PFSK-1 (cell line): ENCODE measurements at regions not wholly inside any gene's neighbourhood (a gene's known extent, or its start where the extent isn't known, plus 50 kb on each side); places are given as distances from the start of the nearest gene placed in this dataset.

Experiments
- FOXP2 ChIP-seq: optimal IDR thresholded peaks from 2 replicates; pipeline ENCODE3; 2011; ENCODE audit warnings: borderline replicate concordance, control low read depth, inconsistent platforms; ENCODE audit not compliant: insufficient read depth; ENCODE audit errors: extremely low read length, extremely low read depth
- POLR2AphosphoS5 ChIP-seq: IDR thresholded peaks from 2 replicates; pipeline ENCODE4 v1.6.1; 2012; ENCODE audit warnings: low read depth, mild to moderate bottlenecking, control low read depth, low read length, moderate library complexity
- REST ChIP-seq, 2 experiments: IDR thresholded peaks; 2 replicates each; pipeline versions ENCODE4 v1.6.1 to v1.8.0; 2011 to 2012; ENCODE audit warnings: low read depth in 2 of 2, low read length in 2 of 2, control low read depth in 1 of 2, inconsistent platforms in 1 of 2, mild to moderate bottlenecking in 1 of 2, moderate library complexity in 1 of 2; ENCODE audit not compliant: insufficient read depth in 1 of 2
- SIN3A ChIP-seq: IDR thresholded peaks from 2 replicates; pipeline ENCODE4 v1.6.1; 2012; ENCODE audit warnings: mild to moderate bottlenecking, low read length, moderate library complexity, borderline replicate concordance; ENCODE audit not compliant: insufficient read depth
- TAF1 ChIP-seq: IDR thresholded peaks from 2 replicates; pipeline ENCODE4 v1.6.1; 2012; ENCODE audit warnings: low read length, control low read depth, borderline replicate concordance; ENCODE audit not compliant: insufficient read depth

DNA sequence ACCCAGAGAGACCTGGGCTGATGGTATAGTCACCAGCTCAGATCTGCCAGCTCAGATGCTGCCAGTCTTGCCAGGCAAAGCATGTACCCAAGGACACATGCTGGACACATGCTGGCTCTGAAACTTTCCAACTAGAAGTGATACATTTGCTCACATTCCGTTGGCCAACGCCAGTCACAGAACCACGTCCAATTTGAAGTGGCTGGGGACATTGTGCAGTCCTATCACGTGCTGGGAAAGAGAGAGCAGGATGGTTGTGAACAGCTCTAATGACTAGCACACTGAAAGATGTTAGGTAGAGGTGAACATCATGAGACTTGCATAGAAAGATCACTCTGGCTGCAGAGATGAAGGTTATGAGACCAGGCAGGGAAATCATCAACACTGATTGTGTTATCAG, 308.5 kb upstream of the ROPN1 start:
- TF ChIP-seq POLR2AphosphoS5 (no peak), REST (IDR thresholded peaks at IDR 0.05; ENCODE audit: insufficient read depth in 1 of 2, low read depth in 2 of 2, low read length in 2 of 2) (no peak), TAF1 (no peak), SIN3A (no peak), FOXP2 (no peak)

- no peak for TF ChIP-seq SIN3A
- no peak for TF ChIP-seq TAF1
- TF ChIP-seq POLR2AphosphoS5 = no peak
- no peak for TF ChIP-seq REST (IDR thresholded peaks at IDR 0.05; ENCODE audit: insufficient read depth in 1 of 2, low read depth in 2 of 2, low read length in 2 of 2)
- no peak for TF ChIP-seq FOXP2
These were observed 311.5 kb upstream of the ROPN1 start for GRCh38 chr3:124303305-124303910.

- TF ChIP-seq POLR2AphosphoS5 (no peak), SIN3A (no peak), FOXP2 (no peak), TAF1 (no peak), REST (IDR thresholded peaks at IDR 0.05; ENCODE audit: insufficient read depth in 1 of 2, low read depth in 2 of 2, low read length in 2 of 2) (no peak)
These were observed 314.7 kb upstream of the ROPN1 start for GRCh38 chr3:124306665-124307064.

DNA sequence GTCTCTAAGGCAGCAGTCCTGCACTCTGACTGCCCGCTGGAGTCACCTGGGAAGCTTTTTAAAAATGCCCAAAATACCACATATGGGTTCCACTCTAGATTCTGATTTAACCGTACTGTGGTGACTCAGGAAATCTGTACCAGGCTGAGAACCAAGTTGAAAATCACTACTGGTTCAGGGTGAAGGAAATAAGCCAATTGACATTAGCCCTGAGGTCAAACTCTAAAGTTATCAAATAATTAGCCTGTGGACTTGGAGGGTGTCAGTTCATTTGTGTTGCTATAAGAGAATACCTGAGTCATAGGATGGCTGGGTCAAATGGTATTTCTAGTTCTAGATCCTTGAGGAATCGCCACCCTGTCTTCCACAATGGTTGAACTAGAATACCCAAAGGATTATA, 321.7 kb upstream of the ROPN1 start:
- TF ChIP-seq SIN3A (no peak), REST (IDR thresholded peaks at IDR 0.05; ENCODE audit: insufficient read depth in 1 of 2, low read depth in 2 of 2, low read length in 2 of 2) (no peak), TAF1 (no peak), POLR2AphosphoS5 (no peak), FOXP2 (no peak)
